GM21576 (cell line): ENCODE measurements at regions not wholly inside any gene's neighbourhood (a gene's known extent, or its start where the extent isn't known, plus 50 kb on each side); places are given as distances from the start of the nearest gene placed in this dataset.
"Not testable (repeated sequence)": the region's sequence is repeated elsewhere in the genome, so short reads cannot be mapped to it uniquely, and the experiment has no call there.

Experiments
- ATAC-seq: cut with Tn5 transposase; IDR thresholded peaks from one replicate; pipeline ENCODE4 v1.9.1; 2021; ENCODE audit warnings: mild to moderate bottlenecking, moderate library complexity; ENCODE audit not compliant: unreplicated experiment

- no peak for ATAC-seq
Observed at GRCh38 chr4:11817088-11817487, 388.4 kb upstream of the HS3ST1 start.

GRCh38 chr4:11814758-11815157, 386.1 kb upstream of the HS3ST1 start:
- ATAC-seq = no peak

- no peak for ATAC-seq
Observed at GRCh38 chr4:11813951-11814446, 385.3 kb upstream of the HS3ST1 start.

GRCh38 chr4:11811521-11811920, 382.8 kb upstream of the HS3ST1 start:
- not testable (repeated sequence) for ATAC-seq

- peak; percentile 49 for ATAC-seq
Observed at GRCh38 chr4:11805842-11806241, 377.1 kb upstream of the HS3ST1 start.

- ATAC-seq = peak; percentile 70
Observed at GRCh38 chr4:11801466-11802446, 373.1 kb upstream of the HS3ST1 start.

- no peak for ATAC-seq
Observed at GRCh38 chr4:11799196-11799595, 370.5 kb upstream of the HS3ST1 start.

GRCh38 chr4:11791797-11792196, 363.1 kb upstream of the HS3ST1 start:
- no peak for ATAC-seq

GRCh38 chr4:11790230-11790629, 361.5 kb upstream of the HS3ST1 start:
- ATAC-seq = no peak

- ATAC-seq = no peak
Observed at GRCh38 chr4:11783588-11783987, 354.9 kb upstream of the HS3ST1 start.

GRCh38 chr4:11782859-11783258, 354.2 kb upstream of the HS3ST1 start:
- no peak for ATAC-seq

- no peak for ATAC-seq
Observed at GRCh38 chr4:11777447-11777846, 348.8 kb upstream of the HS3ST1 start.

GRCh38 chr4:11774346-11774745, 345.7 kb upstream of the HS3ST1 start:
- ATAC-seq = no peak

GRCh38 chr4:11773798-11774197, 345.1 kb upstream of the HS3ST1 start:
- no peak for ATAC-seq

- ATAC-seq = no peak
Observed at GRCh38 chr4:11769434-11769833, 340.7 kb upstream of the HS3ST1 start.

- ATAC-seq = no peak
Observed at GRCh38 chr4:11768251-11768972, 339.7 kb upstream of the HS3ST1 start.

- no peak for ATAC-seq
Observed at GRCh38 chr4:11765849-11766453, 337.3 kb upstream of the HS3ST1 start.

- ATAC-seq = no peak
Observed at GRCh38 chr4:11748164-11748872, 319.6 kb upstream of the HS3ST1 start.

- no peak for ATAC-seq
Observed at GRCh38 chr4:11746734-11747133, 318.0 kb upstream of the HS3ST1 start.

GRCh38 chr4:11743976-11744375, 315.3 kb upstream of the HS3ST1 start:
- no peak for ATAC-seq

GRCh38 chr4:11743236-11743635, 314.5 kb upstream of the HS3ST1 start:
- no peak for ATAC-seq
